H1 (cell line): ENCODE measurements at regions not wholly inside any gene's neighbourhood (a gene's known extent, or its start where the extent isn't known, plus 50 kb on each side); places are given as distances from the start of the nearest gene placed in this dataset.

ENCODE experiments used
- CTCF ChIA-PET: fragments of 300-600 bp; sonication (Branson Sonifier 250); formaldehyde crosslinking; loops from one replicate; lab custom pipeline; 2021; ENCODE audit not compliant: partially characterized antibody; lab: Charles Lee
- POLR2A ChIA-PET: fragments of 300-600 bp; sonication (Branson Sonifier 250); formaldehyde crosslinking; loops from one replicate; lab custom pipeline; 2021; ENCODE audit warnings: inconsistent platforms; ENCODE audit not compliant: partially characterized antibody; lab: Charles Lee
- DNase-seq, 2 experiments: peaks; one replicate each; pipeline versions ENCODE4 v3.0.0 to v3.0.0-alpha.2; 2010 to 2022; ENCODE audit warnings: low spot score in 2 of 2, low read depth in 1 of 2, mixed read lengths in 1 of 2
- FAIRE-seq: peaks from 2 replicates; lab custom pipeline; 2011; peaks lifted over from hg19 to GRCh38; lab: Jason Lieb, UNC
- H2AFZ ChIP-seq: 2 replicates; pipeline ENCODE4 v1.8.1; 2012; ENCODE audit warnings: low read length, inconsistent platforms
- H2AK5ac ChIP-seq: 2 replicates; pipeline ENCODE4 v1.6.1; 2013; ENCODE audit warnings: low read depth, low read length
- H2BK120ac ChIP-seq: replicated peaks from 2 replicates; pipeline ENCODE3; 2013; ENCODE audit warnings: low read depth, low read length, inconsistent platforms
- H2BK12ac ChIP-seq: 2 replicates; pipeline ENCODE4 v1.6.1; 2013; ENCODE audit warnings: low read depth, low read length
- H2BK15ac ChIP-seq: 2 replicates; pipeline ENCODE4 v1.6.1; 2013; ENCODE audit warnings: low read length
- H2BK20ac ChIP-seq: 2 replicates; pipeline ENCODE4 v1.6.1; 2013; ENCODE audit warnings: low read length
- H2BK5ac ChIP-seq: 2 replicates; pipeline ENCODE4 v1.6.1; 2013; ENCODE audit warnings: low read depth, low read length
- H3K14ac ChIP-seq: 2 replicates; pipeline ENCODE4 v1.6.1; 2013; ENCODE audit warnings: inconsistent platforms; ENCODE audit not compliant: insufficient read length
- H3K18ac ChIP-seq: 2 replicates; pipeline ENCODE4 v1.6.1; 2013; ENCODE audit warnings: low read length; ENCODE audit errors: extremely low read depth
- H3K23ac ChIP-seq: 2 replicates; pipeline ENCODE4 v1.6.1; 2013; ENCODE audit warnings: inconsistent platforms; ENCODE audit not compliant: insufficient read length
- H3K23me2 ChIP-seq: 2 replicates; pipeline ENCODE4 v1.6.1; 2013; ENCODE audit warnings: low read depth, low read length
- H3K27ac ChIP-seq: 2 replicates; pipeline ENCODE4 v1.6.1; 2011; ENCODE audit warnings: low read depth, low read length, inconsistent platforms
- H3K27me3 ChIP-seq, 4 experiments: replicated peaks in 1 of 4; 1 replicate in 1 of 4; 2 replicates in 3 of 4; pipeline versions ENCODE4 v1.6.1 to v1.8.1; 2011 to 2013; ENCODE audit warnings: low read length in 3 of 4, mild to moderate bottlenecking in 3 of 4, inconsistent platforms in 2 of 4, mixed read lengths in 2 of 4, moderate library complexity in 1 of 4; ENCODE audit not compliant: control insufficient read depth in 3 of 4, insufficient read depth in 3 of 4; ENCODE audit errors: extremely low read depth in 1 of 4
- H3K36me3 ChIP-seq, 4 experiments: 2 replicates each; pipeline versions ENCODE4 v1.6.1 to v1.8.1; 2011 to 2013; ENCODE audit warnings: mild to moderate bottlenecking in 4 of 4, low read length in 3 of 4, moderate library complexity in 2 of 4, control low read depth in 1 of 4, inconsistent platforms in 1 of 4; ENCODE audit not compliant: insufficient read depth in 4 of 4, control insufficient read depth in 2 of 4
- H3K4ac ChIP-seq: replicated peaks from 2 replicates; pipeline ENCODE3; 2013; ENCODE audit warnings: low read length, low read depth, mixed read lengths, inconsistent platforms; ENCODE audit not compliant: insufficient read length
- H3K4me1 ChIP-seq, 4 experiments: replicated peaks in 1 of 4; 1 replicate in 1 of 4; 2 replicates in 3 of 4; pipeline versions ENCODE4 v1.6.1 to v1.8.1; 2011 to 2013; ENCODE audit warnings: low read length in 3 of 4, inconsistent platforms in 2 of 4, mixed read lengths in 1 of 4; ENCODE audit not compliant: insufficient read depth in 4 of 4, control insufficient read depth in 3 of 4
- H3K4me2 ChIP-seq, 2 experiments: 2 replicates each; pipeline versions ENCODE4 v1.6.1 to v1.8.1; 2011 to 2013; ENCODE audit warnings: low read depth in 2 of 2, low read length in 2 of 2, control low read depth in 1 of 2, inconsistent platforms in 1 of 2, mild to moderate bottlenecking in 1 of 2; ENCODE audit not compliant: insufficient read depth in 1 of 2
- H3K4me3 ChIP-seq, 4 experiments: fragments of 200-600, 300-600 bp in 1 of 4; sonication (generic), shearing (Covaris generic), sonication (Bioruptor Twin) in 1 of 4; 2 replicates each; pipeline versions ENCODE4 v1.5.1 to v1.8.1; 2011 to 2016; ENCODE audit warnings: low read length in 4 of 4, low read depth in 3 of 4, control low read depth in 2 of 4, inconsistent platforms in 2 of 4, mild to moderate bottlenecking in 2 of 4, mixed read lengths in 1 of 4, moderate library complexity in 1 of 4; ENCODE audit not compliant: insufficient read depth in 2 of 4; ENCODE audit errors: extremely low read depth in 1 of 4
- H3K56ac ChIP-seq: replicated peaks from 2 replicates; pipeline ENCODE3; 2013; ENCODE audit warnings: low read depth, mild to moderate bottlenecking, mixed read lengths, low read length, inconsistent platforms; ENCODE audit not compliant: insufficient read length
- H3K79me1 ChIP-seq: 2 replicates; pipeline ENCODE4 v1.6.1; 2013; ENCODE audit warnings: low read depth, low read length, control low read depth
- H3K79me2 ChIP-seq, 2 experiments: 2 replicates each; pipeline versions ENCODE4 v1.6.1 to v1.8.1; 2012 to 2013; ENCODE audit warnings: low read length in 2 of 2, mild to moderate bottlenecking in 2 of 2, inconsistent platforms in 1 of 2; ENCODE audit not compliant: insufficient read depth in 2 of 2, control insufficient read depth in 1 of 2
- H3K9ac ChIP-seq, 4 experiments: replicated peaks in 1 of 4; 1 replicate in 1 of 4; 2 replicates in 3 of 4; pipeline versions ENCODE4 v1.6.1 to v1.8.1; 2011 to 2013; ENCODE audit warnings: low read depth in 3 of 4, low read length in 3 of 4, control low read depth in 2 of 4, mild to moderate bottlenecking in 2 of 4, moderate library complexity in 2 of 4, inconsistent platforms in 1 of 4; ENCODE audit errors: extremely low read depth in 1 of 4
- H3K9me3 ChIP-seq, 2 experiments: 2 replicates each; pipeline versions ENCODE4 v1.6.1 to v1.8.1; 2012 to 2013; ENCODE audit warnings: mild to moderate bottlenecking in 2 of 2, moderate library complexity in 2 of 2, control low read depth in 1 of 2, inconsistent platforms in 1 of 2, low read depth in 1 of 2, low read length in 1 of 2, mixed read lengths in 1 of 2; ENCODE audit not compliant: insufficient read depth in 2 of 2
- H4K20me1 ChIP-seq, 2 experiments: replicated peaks in 1 of 2; 2 replicates each; pipeline versions ENCODE3 to v1.8.1; 2011 to 2013; ENCODE audit warnings: inconsistent platforms in 2 of 2, low read length in 2 of 2, mild to moderate bottlenecking in 1 of 2; ENCODE audit not compliant: insufficient read depth in 2 of 2, control insufficient read depth in 1 of 2
- H4K5ac ChIP-seq: 2 replicates; pipeline ENCODE4 v1.6.1; 2013; ENCODE audit warnings: low read length, low read depth, mixed read lengths, inconsistent platforms; ENCODE audit not compliant: insufficient read length
- H4K8ac ChIP-seq: 2 replicates; pipeline ENCODE4 v1.8.0; 2013; ENCODE audit warnings: mild to moderate bottlenecking, moderate library complexity, low read length, inconsistent platforms; ENCODE audit not compliant: insufficient read depth; ENCODE audit errors: extremely low read depth
- H4K91ac ChIP-seq: replicated peaks from 2 replicates; pipeline ENCODE3; 2013; ENCODE audit warnings: low read length, mixed read lengths, inconsistent platforms; ENCODE audit not compliant: insufficient read length
- POLR2AphosphoS5 ChIP-seq: IDR thresholded peaks from 2 replicates; pipeline ENCODE4 v1.6.1; 2011; ENCODE audit warnings: low read depth, low read length
- SAP30 ChIP-seq: fragments of 300-600 bp; sonication (generic); IDR thresholded peaks from 2 replicates; pipeline ENCODE4 v1.7.1; 2012; ENCODE audit warnings: low read length, moderate library complexity, mild to moderate bottlenecking, inconsistent platforms; ENCODE audit not compliant: insufficient read depth, insufficient replicate concordance
- SUZ12 ChIP-seq: fragments of 200-600 bp; sonication (generic); IDR thresholded peaks from 2 replicates; pipeline ENCODE4 v1.6.1; 2012; ENCODE audit warnings: mild to moderate bottlenecking, inconsistent platforms, low read length, moderate library complexity, mixed read lengths
- WGBS, 2 experiments: shearing (Covaris generic) in 1 of 2; methylation state at CpG; one replicate each; pipeline versions ENCODE4 v1.1.6 to v1.1.7; 2013 to 2015; ENCODE audit warnings: low lambda C conversion rate in 2 of 2, mixed read lengths in 2 of 2, inconsistent platforms in 1 of 2, low coverage in 1 of 2, missing lambda C conversion rate in 1 of 2; ENCODE audit not compliant: insufficient replicate concordance in 2 of 2, insufficient coverage in 1 of 2, insufficient read length in 1 of 2; ENCODE audit errors: extremely low coverage in 1 of 2, missing lambda C conversion rate in 1 of 2; 5-methylcytosine and 5-hydroxymethylcytosine counted together

DNA sequence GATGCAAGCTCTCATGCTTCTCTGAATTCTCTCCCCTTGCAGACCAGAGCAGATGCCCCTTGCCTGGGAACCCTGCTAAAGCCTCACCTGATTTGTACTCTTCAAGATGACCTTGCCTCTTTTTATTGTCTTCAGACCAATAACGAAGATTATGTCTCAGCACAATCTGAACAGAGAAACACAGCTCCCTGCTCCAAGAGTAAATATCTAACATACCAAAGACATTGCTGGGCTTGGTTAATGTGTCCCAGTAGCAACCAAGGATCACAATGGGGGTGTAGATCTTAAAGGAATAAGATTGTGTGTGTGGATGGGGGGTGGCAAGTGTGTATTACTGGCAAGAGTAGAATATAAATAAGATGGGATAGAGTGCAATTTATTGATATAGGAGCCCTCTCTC, 67.6 kb upstream of the LHFPL2 start:
- POLR2A ChIA-PET: no interaction called here
- no peak overlapping the region for H4K5ac ChIP-seq
- H3K14ac ChIP-seq: no peak overlapping the region
- H3K79me2 ChIP-seq: no peaks in the 10 kb centered on the region
- no peak for TF ChIP-seq SUZ12
- TF ChIP-seq SAP30: no peak
- no peak for TF ChIP-seq POLR2AphosphoS5
- H2BK120ac ChIP-seq: no peak overlapping the region
- no peak for FAIRE-seq
- peaks cover 0 to 4% (median 2%) of the 10 kb centered on the region in 4 experiments; a peak in 3 of 7 replicates for H3K4me1 ChIP-seq
- H2BK20ac ChIP-seq: no peak overlapping the region
- H2AFZ ChIP-seq: no peak overlapping the region
- WGBS, 2 experiments: 95% methylated on average over 1 of the region's 1 CpG; no CpG with 5 or more reads in 1 of the 2 experiments
- no peaks in the 10 kb centered on the region for H3K23me2 ChIP-seq
- H4K20me1 ChIP-seq: no peaks in the 10 kb centered on the region
- H3K9ac ChIP-seq: no peak overlapping the region
- no peak overlapping the region for H2BK15ac ChIP-seq
- no peak for DNase-seq
- H2AK5ac ChIP-seq: no peak overlapping the region
- H3K27ac ChIP-seq: no peak overlapping the region
- no peak overlapping the region for H3K4ac ChIP-seq
- H3K79me1 ChIP-seq: no peaks in the 10 kb centered on the region
- no peak overlapping the region for H3K4me2 ChIP-seq
- H3K56ac ChIP-seq: no peak overlapping the region
- H3K23ac ChIP-seq: no peak overlapping the region
- H2BK12ac ChIP-seq: no peak overlapping the region
- H4K91ac ChIP-seq: no peak overlapping the region
- no peaks in the 10 kb centered on the region for H3K9me3 ChIP-seq
- H3K4me3 ChIP-seq: no peak overlapping the region
- no peaks in the 10 kb centered on the region for H3K36me3 ChIP-seq
- CTCF ChIA-PET: interaction anchor here (1.1 kb wide), 1 partner anchor 13 kb away, joined by 3 read pairs; no protein-coding TSS in a partner anchor
- no peak overlapping the region for H3K18ac ChIP-seq
- no peaks in the 10 kb centered on the region for H3K27me3 ChIP-seq
- H4K8ac ChIP-seq: no peak overlapping the region
- H2BK5ac ChIP-seq: no peak overlapping the region
